Mesendoderm (in vitro differentiated cells): ENCODE measurements at regions not wholly inside any gene's neighbourhood (a gene's known extent, or its start where the extent isn't known, plus 50 kb on each side); places are given as distances from the start of the nearest gene placed in this dataset.
A peak's percentile ranks its signal among the peaks of the same experiment; 100 is the strongest.

ENCODE experiments used
- DNase-seq: peaks from one replicate; pipeline ENCODE4 v3.0.0; 2013
- H2AK5ac ChIP-seq: 2 replicates; pipeline ENCODE4 v1.6.1; 2013; ENCODE audit warnings: low read length, inconsistent platforms
- H2BK120ac ChIP-seq: 2 replicates; pipeline ENCODE4 v1.6.1; 2013; ENCODE audit warnings: low read depth, mild to moderate bottlenecking, low read length, moderate library complexity, mixed read lengths
- H2BK15ac ChIP-seq: replicated peaks from 2 replicates; pipeline ENCODE4 v1.6.1; 2013; ENCODE audit warnings: low read depth, mild to moderate bottlenecking, moderate library complexity
- H2BK5ac ChIP-seq: 2 replicates; pipeline ENCODE4 v1.6.1; 2013; ENCODE audit warnings: low read length, inconsistent platforms
- H3K18ac ChIP-seq: 2 replicates; pipeline ENCODE4 v1.6.1; 2013; ENCODE audit warnings: mild to moderate bottlenecking, low read length, mixed read lengths
- H3K23ac ChIP-seq: one replicate; pipeline ENCODE4 v1.6.1; 2013; ENCODE audit warnings: low read length
- H3K27ac ChIP-seq: 2 replicates; pipeline ENCODE4 v1.5.1; 2013; ENCODE audit warnings: low read depth, mild to moderate bottlenecking, inconsistent platforms, low read length, moderate library complexity
- H3K27me3 ChIP-seq: 2 replicates; pipeline ENCODE4 v1.6.1; 2013; ENCODE audit warnings: low read length, control low read depth, mild to moderate bottlenecking, inconsistent platforms; ENCODE audit not compliant: insufficient read depth, poor library complexity
- H3K36me3 ChIP-seq: 2 replicates; pipeline ENCODE4 v1.6.1; 2013; ENCODE audit warnings: low read length, inconsistent platforms; ENCODE audit not compliant: control insufficient read depth, insufficient read depth
- H3K4ac ChIP-seq: one replicate; pipeline ENCODE4 v1.6.1; 2013; ENCODE audit warnings: low read depth, mild to moderate bottlenecking, low read length, moderate library complexity
- H3K4me1 ChIP-seq: 2 replicates; pipeline ENCODE4 v1.6.1; 2013; ENCODE audit warnings: low read depth, low read length, inconsistent platforms; ENCODE audit not compliant: control insufficient read depth
- H3K4me2 ChIP-seq: 2 replicates; pipeline ENCODE4 v1.6.1; 2013; ENCODE audit warnings: low read length
- H3K4me3 ChIP-seq: 2 replicates; pipeline ENCODE4 v1.5.1; 2013; ENCODE audit warnings: mild to moderate bottlenecking, low read length
- H3K56ac ChIP-seq: one replicate; pipeline ENCODE4 v1.6.1; 2013; ENCODE audit warnings: low read length
- H3K79me1 ChIP-seq: 2 replicates; pipeline ENCODE4 v1.6.1; 2013; ENCODE audit warnings: low read length, inconsistent platforms
- H3K79me2 ChIP-seq: 2 replicates; pipeline ENCODE4 v1.6.1; 2013; ENCODE audit warnings: mild to moderate bottlenecking, low read length; ENCODE audit not compliant: control insufficient read depth, insufficient read depth
- H3K9ac ChIP-seq: 2 replicates; pipeline ENCODE4 v1.6.1; 2013; ENCODE audit warnings: low read length, inconsistent platforms
- H4K5ac ChIP-seq: one replicate; pipeline ENCODE4 v1.6.1; 2013; ENCODE audit warnings: low read length
- H4K8ac ChIP-seq: one replicate; pipeline ENCODE4 v1.6.1; 2013; ENCODE audit warnings: low read depth, mild to moderate bottlenecking, control low read depth, low read length, moderate library complexity
- WGBS: extraction: QIAGEN DNeasy Blood & Tissue Kit; methylation state at CpG from one replicate; pipeline ENCODE4 v1.1.7; 2013; ENCODE audit warnings: low lambda C conversion rate, missing lambda C conversion rate; ENCODE audit not compliant: insufficient coverage; ENCODE audit errors: extremely low coverage; 5-methylcytosine and 5-hydroxymethylcytosine counted together

- no peaks in the 10 kb centered on the region for H3K79me2 ChIP-seq
- no peak overlapping the region for H3K4me2 ChIP-seq
- H2AK5ac ChIP-seq = no peak overlapping the region
- no peak for DNase-seq
- H2BK120ac ChIP-seq = no peak overlapping the region
- H3K9ac ChIP-seq = no peak overlapping the region
- H3K36me3 ChIP-seq = no peaks in the 10 kb centered on the region
- H3K23ac ChIP-seq = no peak overlapping the region
- H2BK15ac ChIP-seq = no peak overlapping the region
- no peaks in the 10 kb centered on the region for H3K4me1 ChIP-seq
- no CpG with 5 or more reads among the region's 1 CpG for WGBS
- no peak overlapping the region for H3K4ac ChIP-seq
- no peaks in the 10 kb centered on the region for H3K79me1 ChIP-seq
- no peak overlapping the region for H4K5ac ChIP-seq
- H3K27ac ChIP-seq = no peak overlapping the region
- H3K4me3 ChIP-seq = no peak overlapping the region
- H4K8ac ChIP-seq = no peak overlapping the region
- no peak overlapping the region for H3K56ac ChIP-seq
- no peaks in the 10 kb centered on the region for H3K27me3 ChIP-seq
- H2BK5ac ChIP-seq = no peak overlapping the region
- no peak overlapping the region for H3K18ac ChIP-seq
These were observed 184.4 kb upstream of the CDH11 start for GRCh38 chr16:65306300-65306699.

GRCh38 chr16:65305266-65305959 lies 183.6 kb upstream of the CDH11 start:
- no CpG with 5 or more reads among the region's 5 CpGs for WGBS
- Histone ChIP-seq H3K36me3 (no peaks in the 10 kb centered on the region), H3K27me3 (no peaks in the 10 kb centered on the region), H3K4me2 (no peak overlapping the region), H3K56ac (no peak overlapping the region), H3K4me3 (no peak overlapping the region), H3K4me1 (no peaks in the 10 kb centered on the region), H3K79me2 (no peaks in the 10 kb centered on the region), H3K79me1 (no peaks in the 10 kb centered on the region), H3K9ac (no peak overlapping the region), H3K23ac (no peak overlapping the region), H3K4ac (no peak overlapping the region), H3K27ac (no peak overlapping the region), H3K18ac (no peak overlapping the region), H4K8ac (no peak overlapping the region), H4K5ac (no peak overlapping the region), H2BK120ac (no peak overlapping the region), H2BK15ac (no peak overlapping the region), H2BK5ac (no peak overlapping the region), H2AK5ac (no peak overlapping the region)
- peak; percentile 59 for DNase-seq

- no peaks in the 10 kb centered on the region for H3K4me1 ChIP-seq
- H3K4me2 ChIP-seq = no peak overlapping the region
- H3K27ac ChIP-seq = no peak overlapping the region
- no peaks in the 10 kb centered on the region for H3K36me3 ChIP-seq
- WGBS = no CpG with 5 or more reads among the region's 1 CpG
- no peak overlapping the region for H4K8ac ChIP-seq
- H3K23ac ChIP-seq = no peak overlapping the region
- no peaks in the 10 kb centered on the region for H3K79me2 ChIP-seq
- no peak overlapping the region for H3K9ac ChIP-seq
- no peak overlapping the region for H2AK5ac ChIP-seq
- H3K79me1 ChIP-seq = no peaks in the 10 kb centered on the region
- no peak overlapping the region for H2BK15ac ChIP-seq
- H3K4me3 ChIP-seq = no peak overlapping the region
- no peaks in the 10 kb centered on the region for H3K27me3 ChIP-seq
- H3K18ac ChIP-seq = no peak overlapping the region
- no peak for DNase-seq
- H3K4ac ChIP-seq = no peak overlapping the region
- H3K56ac ChIP-seq = no peak overlapping the region
- no peak overlapping the region for H4K5ac ChIP-seq
- H2BK120ac ChIP-seq = no peak overlapping the region
- no peak overlapping the region for H2BK5ac ChIP-seq
These were observed 179.2 kb upstream of the CDH11 start for GRCh38 chr16:65301029-65301428.

- Histone ChIP-seq H2AK5ac (no peak overlapping the region), H3K4me3 (no peak overlapping the region), H2BK15ac (peak overlapping the region; percentile 57), H3K79me1 (no peaks in the 10 kb centered on the region), H3K27ac (no peak overlapping the region), H3K79me2 (no peaks in the 10 kb centered on the region), H4K8ac (no peak overlapping the region), H3K56ac (no peak overlapping the region), H3K36me3 (no peaks in the 10 kb centered on the region), H3K23ac (no peak overlapping the region), H3K27me3 (no peaks in the 10 kb centered on the region), H2BK5ac (no peak overlapping the region), H2BK120ac (no peak overlapping the region), H3K4ac (no peak overlapping the region), H4K5ac (no peak overlapping the region), H3K4me1 (no peaks in the 10 kb centered on the region), H3K18ac (no peak overlapping the region), H3K4me2 (no peak overlapping the region), H3K9ac (no peak overlapping the region)
- DNase-seq = no peak
These were observed 175.6 kb upstream of the CDH11 start for GRCh38 chr16:65297453-65297852.

GRCh38 chr16:65295527-65295926 lies 173.7 kb upstream of the CDH11 start:
- WGBS = no CpG with 5 or more reads among the region's 6 CpGs
- no peak overlapping the region for H2BK120ac ChIP-seq
- H3K23ac ChIP-seq = no peak overlapping the region
- H3K9ac ChIP-seq = no peak overlapping the region
- H3K27me3 ChIP-seq = no peaks in the 10 kb centered on the region
- H2BK15ac ChIP-seq = no peak overlapping the region
- H2BK5ac ChIP-seq = no peak overlapping the region
- H3K27ac ChIP-seq = no peak overlapping the region
- no peaks in the 10 kb centered on the region for H3K36me3 ChIP-seq
- no peak overlapping the region for H3K4me3 ChIP-seq
- H3K4me1 ChIP-seq = no peaks in the 10 kb centered on the region
- DNase-seq = no peak
- H3K79me1 ChIP-seq = no peaks in the 10 kb centered on the region
- no peak overlapping the region for H4K5ac ChIP-seq
- H4K8ac ChIP-seq = no peak overlapping the region
- no peak overlapping the region for H3K4me2 ChIP-seq
- no peak overlapping the region for H3K18ac ChIP-seq
- no peak overlapping the region for H2AK5ac ChIP-seq
- H3K4ac ChIP-seq = no peak overlapping the region
- no peak overlapping the region for H3K56ac ChIP-seq
- H3K79me2 ChIP-seq = no peaks in the 10 kb centered on the region

GRCh38 chr16:65294708-65295107 lies 172.8 kb upstream of the CDH11 start:
- no peak for DNase-seq
- no peak overlapping the region for H3K4me3 ChIP-seq

More at GRCh38 chr16:65294708-65295107, 172.8 kb upstream of the CDH11 start:
- Histone ChIP-seq H3K36me3 (no peaks in the 10 kb centered on the region), H3K4me2 (no peak overlapping the region), H3K18ac (no peak overlapping the region), H4K5ac (no peak overlapping the region), H3K27ac (no peak overlapping the region), H3K23ac (no peak overlapping the region), H3K79me2 (no peaks in the 10 kb centered on the region), H2BK5ac (no peak overlapping the region), H3K56ac (no peak overlapping the region), H2AK5ac (no peak overlapping the region), H3K9ac (no peak overlapping the region), H4K8ac (no peak overlapping the region), H2BK120ac (no peak overlapping the region), H3K4me1 (no peaks in the 10 kb centered on the region), H3K27me3 (no peaks in the 10 kb centered on the region), H3K79me1 (no peaks in the 10 kb centered on the region), H3K4ac (no peak overlapping the region), H2BK15ac (no peak overlapping the region)
- WGBS = no CpG with 5 or more reads among the region's 2 CpGs
